ENCODE measurements at regions not wholly inside any gene's neighbourhood (a gene's known extent, or its start where the extent isn't known, plus 50 kb on each side); places are given as distances from the start of the nearest gene placed in this dataset.

DNA sequence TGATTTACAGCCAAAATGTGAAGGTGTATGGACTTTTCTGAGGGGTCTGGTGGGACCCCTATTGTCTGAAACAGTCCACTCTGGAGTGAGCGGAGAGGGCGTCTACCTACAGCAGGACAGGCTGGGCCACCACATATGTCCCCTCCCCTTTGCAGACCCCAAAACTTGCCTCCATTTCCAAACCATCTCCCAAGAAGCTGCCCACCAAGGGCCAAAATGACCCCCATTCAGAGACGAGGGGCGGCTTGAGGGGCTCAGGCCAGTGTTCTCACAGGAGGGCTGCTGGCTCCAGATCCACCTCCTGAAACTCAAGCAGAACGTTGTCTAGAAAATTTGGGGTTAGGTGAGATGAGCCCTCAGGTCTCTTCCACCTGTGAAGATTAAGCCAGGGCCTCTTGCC, 161.1 kb upstream of the SALL3 start:
- TF ChIP-seq, protein P1, sequence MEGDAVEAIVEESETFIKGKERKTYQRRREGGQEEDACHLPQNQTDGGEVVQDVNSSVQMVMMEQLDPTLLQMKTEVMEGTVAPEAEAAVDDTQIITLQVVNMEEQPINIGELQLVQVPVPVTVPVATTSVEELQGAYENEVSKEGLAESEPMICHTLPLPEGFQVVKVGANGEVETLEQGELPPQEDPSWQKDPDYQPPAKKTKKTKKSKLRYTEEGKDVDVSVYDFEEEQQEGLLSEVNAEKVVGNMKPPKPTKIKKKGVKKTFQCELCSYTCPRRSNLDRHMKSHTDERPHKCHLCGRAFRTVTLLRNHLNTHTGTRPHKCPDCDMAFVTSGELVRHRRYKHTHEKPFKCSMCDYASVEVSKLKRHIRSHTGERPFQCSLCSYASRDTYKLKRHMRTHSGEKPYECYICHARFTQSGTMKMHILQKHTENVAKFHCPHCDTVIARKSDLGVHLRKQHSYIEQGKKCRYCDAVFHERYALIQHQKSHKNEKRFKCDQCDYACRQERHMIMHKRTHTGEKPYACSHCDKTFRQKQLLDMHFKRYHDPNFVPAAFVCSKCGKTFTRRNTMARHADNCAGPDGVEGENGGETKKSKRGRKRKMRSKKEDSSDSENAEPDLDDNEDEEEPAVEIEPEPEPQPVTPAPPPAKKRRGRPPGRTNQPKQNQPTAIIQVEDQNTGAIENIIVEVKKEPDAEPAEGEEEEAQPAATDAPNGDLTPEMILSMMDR (IDR thresholded peaks at IDR 0.05) = no peak
- no peak for TF ChIP-seq POLR2A (IDR thresholded peaks at IDR 0.05)
